ENCODE measurements at regions not wholly inside any gene's neighbourhood (a gene's known extent, or its start where the extent isn't known, plus 50 kb on each side); places are given as distances from the start of the nearest gene placed in this dataset.
"Not testable (repeated sequence)": the region's sequence is repeated elsewhere in the genome, so short reads cannot be mapped to it uniquely, and the experiment has no call there.

GRCh38 chr2:145769011-145769716 lies 1249.2 kb upstream of the ZEB2 start:
- no peak for DNase-seq (ENCODE audit: low read depth, low spot score)

GRCh38 chr2:145765874-145766273 lies 1246.0 kb upstream of the ZEB2 start:
- no peak for DNase-seq (ENCODE audit: low read depth, low spot score)

GRCh38 chr2:145764631-145765030 lies 1244.7 kb upstream of the ZEB2 start:
- no peak for DNase-seq (ENCODE audit: low read depth, low spot score)

GRCh38 chr2:145760781-145761649 lies 1241.1 kb upstream of the ZEB2 start:
- DNase-seq (ENCODE audit: low read depth, low spot score), result peak; percentile 82

GRCh38 chr2:145759228-145759915 lies 1239.5 kb upstream of the ZEB2 start:
- DNase-seq (ENCODE audit: low read depth, low spot score), result no peak

GRCh38 chr2:145757503-145758246 lies 1237.8 kb upstream of the ZEB2 start:
- DNase-seq (ENCODE audit: low read depth, low spot score), result no peak

- no peak for DNase-seq (ENCODE audit: low read depth, low spot score)
Measured at GRCh38 chr2:145755019-145755837, 1235.3 kb upstream of the ZEB2 start.

GRCh38 chr2:145753966-145754365 lies 1234.0 kb upstream of the ZEB2 start:
- no peak for DNase-seq (ENCODE audit: low read depth, low spot score)

GRCh38 chr2:145753041-145753608 lies 1233.2 kb upstream of the ZEB2 start:
- no peak for DNase-seq (ENCODE audit: low read depth, low spot score)

- DNase-seq (ENCODE audit: low read depth, low spot score), result peak; percentile 65
Measured at GRCh38 chr2:145752091-145752806, 1232.3 kb upstream of the ZEB2 start.

- DNase-seq (ENCODE audit: low read depth, low spot score), result peak; percentile 40
Measured at GRCh38 chr2:145751629-145752028, 1231.7 kb upstream of the ZEB2 start.

- DNase-seq (ENCODE audit: low read depth, low spot score), result no peak
Measured at GRCh38 chr2:145751155-145751554, 1231.2 kb upstream of the ZEB2 start.

GRCh38 chr2:145750612-145751011 lies 1230.7 kb upstream of the ZEB2 start:
- no peak for DNase-seq (ENCODE audit: low read depth, low spot score)

GRCh38 chr2:145750144-145750543 lies 1230.2 kb upstream of the ZEB2 start:
- no peak for DNase-seq (ENCODE audit: low read depth, low spot score)

- DNase-seq (ENCODE audit: low read depth, low spot score), result no peak
Measured at GRCh38 chr2:145749556-145749955, 1229.6 kb upstream of the ZEB2 start.

GRCh38 chr2:145748927-145749326 lies 1229.0 kb upstream of the ZEB2 start:
- no peak for DNase-seq (ENCODE audit: low read depth, low spot score)

- DNase-seq (ENCODE audit: low read depth, low spot score), result no peak
Measured at GRCh38 chr2:145747715-145748114, 1227.8 kb upstream of the ZEB2 start.

- DNase-seq (ENCODE audit: low read depth, low spot score), result not testable (repeated sequence)
Measured at GRCh38 chr2:145745387-145745721, 1225.4 kb upstream of the ZEB2 start.

GRCh38 chr2:145744541-145745386 lies 1224.8 kb upstream of the ZEB2 start:
- DNase-seq (ENCODE audit: low read depth, low spot score), result no peak
